ENCODE measurements at regions not wholly inside any gene's neighbourhood (a gene's known extent, or its start where the extent isn't known, plus 50 kb on each side); places are given as distances from the start of the nearest gene placed in this dataset.
"Not testable (repeated sequence)": the region's sequence is repeated elsewhere in the genome, so short reads cannot be mapped to it uniquely, and the experiment has no call there.

GRCh38 chr5:167375125-167375524 lies 916.3 kb upstream of the WWC1 start:
- TF ChIP-seq CTCF (IDR thresholded peaks at IDR 0.05; ENCODE audit: extremely low read depth, insufficient read depth, missing control alignments), result no peak
- in situ Hi-C loops (cut with MboI; ENCODE audit: low pct_unique_long_range_greater_than_20kb, low sequenced_read_pairs, unreplicated experiment), result no loop called here
- DNase-seq (ENCODE audit: low spot score), result no peak

GRCh38 chr5:167378894-167379723 lies 912.3 kb upstream of the WWC1 start:
- in situ Hi-C loops (cut with MboI; ENCODE audit: low pct_unique_long_range_greater_than_20kb, low sequenced_read_pairs, unreplicated experiment), result no loop called here
- no peak for DNase-seq (ENCODE audit: low spot score)
- TF ChIP-seq CTCF (IDR thresholded peaks at IDR 0.05; ENCODE audit: extremely low read depth, insufficient read depth, missing control alignments), result no peak

GRCh38 chr5:167381457-167381856 lies 910.0 kb upstream of the WWC1 start:
- DNase-seq (ENCODE audit: low spot score), result no peak
- in situ Hi-C loops (cut with MboI; ENCODE audit: low pct_unique_long_range_greater_than_20kb, low sequenced_read_pairs, unreplicated experiment), result no loop called here
- no peak for TF ChIP-seq CTCF (IDR thresholded peaks at IDR 0.05; ENCODE audit: extremely low read depth, insufficient read depth, missing control alignments)

- no peak for DNase-seq (ENCODE audit: low spot score)
- TF ChIP-seq CTCF (IDR thresholded peaks at IDR 0.05; ENCODE audit: extremely low read depth, insufficient read depth, missing control alignments), result no peak
- in situ Hi-C loops (cut with MboI; ENCODE audit: low pct_unique_long_range_greater_than_20kb, low sequenced_read_pairs, unreplicated experiment), result no loop called here
Measured at GRCh38 chr5:167389537-167389936, 901.9 kb upstream of the WWC1 start.

- DNase-seq (ENCODE audit: low spot score), result not testable (repeated sequence)
Measured at GRCh38 chr5:167391286-167391685, 900.2 kb upstream of the WWC1 start.

GRCh38 chr5:167392240-167392639 lies 899.2 kb upstream of the WWC1 start:
- DNase-seq (ENCODE audit: low spot score), result no peak
- TF ChIP-seq CTCF (IDR thresholded peaks at IDR 0.05; ENCODE audit: extremely low read depth, insufficient read depth, missing control alignments), result no peak
- in situ Hi-C loops (cut with MboI; ENCODE audit: low pct_unique_long_range_greater_than_20kb, low sequenced_read_pairs, unreplicated experiment), result no loop called here

More at GRCh38 chr5:167391286-167391685, 900.2 kb upstream of the WWC1 start:
- in situ Hi-C loops (cut with MboI; ENCODE audit: low pct_unique_long_range_greater_than_20kb, low sequenced_read_pairs, unreplicated experiment), result not testable (repeated sequence)

GRCh38 chr5:167393358-167393757 lies 898.1 kb upstream of the WWC1 start:
- no peak for DNase-seq (ENCODE audit: low spot score)
- in situ Hi-C loops (cut with MboI; ENCODE audit: low pct_unique_long_range_greater_than_20kb, low sequenced_read_pairs, unreplicated experiment), result no loop called here
- TF ChIP-seq CTCF (IDR thresholded peaks at IDR 0.05; ENCODE audit: extremely low read depth, insufficient read depth, missing control alignments), result no peak
